22Rv1 (cell line): ENCODE measurements at regions not wholly inside any gene's neighbourhood (a gene's known extent, or its start where the extent isn't known, plus 50 kb on each side); places are given as distances from the start of the nearest gene placed in this dataset.

ENCODE experiments used
- CTCF ChIP-seq: fragments of 450-650 bp; IDR thresholded peaks from 2 replicates; pipeline ENCODE4 v1.5.1; 2017; ENCODE audit warnings: mild to moderate bottlenecking
- ZFX ChIP-seq: fragments of 450-650 bp; IDR thresholded peaks from 2 replicates; pipeline ENCODE4 v1.6.1; 2017; ENCODE audit warnings: antibody characterized with exemption, borderline replicate concordance

GRCh38 chr2:58466804-58467203 is 225.7 kb upstream of the FANCL start:
- TF ChIP-seq CTCF (no peak), ZFX (no peak)
